ENCODE measurements at regions not wholly inside any gene's neighbourhood (a gene's known extent, or its start where the extent isn't known, plus 50 kb on each side); places are given as distances from the start of the nearest gene placed in this dataset.

GRCh38 chr14:71362282-71362681, 455.0 kb downstream of the PCNX1 start:
- no peak for DNase-seq (ENCODE audit: low spot score)

- no peak for DNase-seq (ENCODE audit: low spot score)
Observed at GRCh38 chr14:71362920-71363584, 455.8 kb downstream of the PCNX1 start.

- no peak for DNase-seq (ENCODE audit: low spot score)
Observed at GRCh38 chr14:71363946-71364925, 457.0 kb downstream of the PCNX1 start.

- DNase-seq (ENCODE audit: low spot score) = no peak
Observed at GRCh38 chr14:71365361-71365760, 458.1 kb downstream of the PCNX1 start.

- no peak for DNase-seq (ENCODE audit: low spot score)
Observed at GRCh38 chr14:71366861-71367260, 459.6 kb downstream of the PCNX1 start.

GRCh38 chr14:71371711-71372396, 464.6 kb downstream of the PCNX1 start:
- peak; percentile 77 for DNase-seq (ENCODE audit: low spot score)

- no peak for DNase-seq (ENCODE audit: low spot score)
Observed at GRCh38 chr14:71372411-71372838, 465.2 kb downstream of the PCNX1 start.

GRCh38 chr14:71373773-71374172, 466.5 kb downstream of the PCNX1 start:
- no peak for DNase-seq (ENCODE audit: low spot score)

GRCh38 chr14:71374989-71375388, 467.7 kb downstream of the PCNX1 start:
- no peak for DNase-seq (ENCODE audit: low spot score)

GRCh38 chr14:71377099-71377498, 469.8 kb downstream of the PCNX1 start:
- no peak for DNase-seq (ENCODE audit: low spot score)

GRCh38 chr14:71380271-71380670, 473.0 kb downstream of the PCNX1 start:
- no peak for DNase-seq (ENCODE audit: low spot score)

GRCh38 chr14:71381814-71382213, 474.6 kb downstream of the PCNX1 start:
- no peak for DNase-seq (ENCODE audit: low spot score)

- DNase-seq (ENCODE audit: low spot score) = no peak
Observed at GRCh38 chr14:71382315-71382714, 475.1 kb downstream of the PCNX1 start.

GRCh38 chr14:71383510-71383909, 476.3 kb downstream of the PCNX1 start:
- DNase-seq (ENCODE audit: low spot score) = no peak

GRCh38 chr14:71384007-71384845, 477.0 kb downstream of the PCNX1 start:
- no peak for DNase-seq (ENCODE audit: low spot score)

- peak; percentile 14 for DNase-seq (ENCODE audit: low spot score)
Observed at GRCh38 chr14:71387753-71388152, 480.5 kb downstream of the PCNX1 start.

GRCh38 chr14:71388336-71388735, 481.1 kb downstream of the PCNX1 start:
- DNase-seq (ENCODE audit: low spot score) = no peak

- DNase-seq (ENCODE audit: low spot score) = no peak
Observed at GRCh38 chr14:71388862-71389261, 481.6 kb downstream of the PCNX1 start.

GRCh38 chr14:71394386-71394785, 487.1 kb downstream of the PCNX1 start:
- DNase-seq (ENCODE audit: low spot score) = no peak

- DNase-seq (ENCODE audit: low spot score) = peak; percentile 37
Observed at GRCh38 chr14:71395151-71395604, 487.9 kb downstream of the PCNX1 start.

GRCh38 chr14:71395636-71396035, 488.4 kb downstream of the PCNX1 start:
- no peak for DNase-seq (ENCODE audit: low spot score)
